ENCODE measurements at regions not wholly inside any gene's neighbourhood (a gene's known extent, or its start where the extent isn't known, plus 50 kb on each side); places are given as distances from the start of the nearest gene placed in this dataset.

DNA sequence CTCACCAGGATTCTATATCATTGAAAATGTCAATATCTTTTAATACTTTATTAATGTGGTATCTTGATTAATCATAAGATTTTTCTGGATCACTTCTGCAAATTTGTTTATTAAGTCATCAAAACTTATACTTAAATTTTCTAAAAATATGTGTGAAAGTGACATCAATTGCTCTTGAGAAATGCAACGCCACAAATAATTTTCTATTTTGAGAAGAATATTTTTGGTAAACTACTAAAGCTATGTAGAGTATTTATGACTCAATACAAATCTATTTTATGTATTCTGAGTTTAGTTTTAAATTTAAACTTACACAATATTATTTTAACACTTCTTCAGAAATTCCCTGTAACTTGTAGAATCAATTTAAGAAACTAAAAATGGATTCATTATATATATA lies 263.3 kb downstream of the RASSF9 start:
- TF ChIP-seq, protein P1, sequence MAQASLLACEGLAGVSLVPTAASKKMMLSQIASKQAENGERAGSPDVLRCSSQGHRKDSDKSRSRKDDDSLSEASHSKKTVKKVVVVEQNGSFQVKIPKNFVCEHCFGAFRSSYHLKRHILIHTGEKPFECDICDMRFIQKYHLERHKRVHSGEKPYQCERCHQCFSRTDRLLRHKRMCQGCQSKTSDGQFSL (CRISPR knock-in tag; IDR thresholded peaks at IDR 0.05) = no peak
- TF ChIP-seq, protein P1 (tag; IDR thresholded peaks at IDR 0.05) = no peak
- no peak for TF ChIP-seq ZNF253 (CRISPR knock-in tag; conservative IDR thresholded peaks at IDR 0.05)
- TF ChIP-seq FOXJ3 (CRISPR knock-in tag; IDR thresholded peaks at IDR 0.05) = no peak
- no peak for TF ChIP-seq ZNF699 (CRISPR knock-in tag; IDR thresholded peaks at IDR 0.05; ENCODE audit: insufficient replicate concordance)
- TF ChIP-seq, protein P2, sequence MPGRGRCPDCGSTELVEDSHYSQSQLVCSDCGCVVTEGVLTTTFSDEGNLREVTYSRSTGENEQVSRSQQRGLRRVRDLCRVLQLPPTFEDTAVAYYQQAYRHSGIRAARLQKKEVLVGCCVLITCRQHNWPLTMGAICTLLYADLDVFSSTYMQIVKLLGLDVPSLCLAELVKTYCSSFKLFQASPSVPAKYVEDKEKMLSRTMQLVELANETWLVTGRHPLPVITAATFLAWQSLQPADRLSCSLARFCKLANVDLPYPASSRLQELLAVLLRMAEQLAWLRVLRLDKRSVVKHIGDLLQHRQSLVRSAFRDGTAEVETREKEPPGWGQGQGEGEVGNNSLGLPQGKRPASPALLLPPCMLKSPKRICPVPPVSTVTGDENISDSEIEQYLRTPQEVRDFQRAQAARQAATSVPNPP (IDR thresholded peaks at IDR 0.05; ENCODE audit: borderline replicate concordance, insufficient read depth, insufficient read length) = no peak
- H3K4me2 ChIP-seq (ENCODE audit: insufficient read depth, low read length) = no peak overlapping the region
- no peak overlapping the region for H2AFZ ChIP-seq (ENCODE audit: low read depth, low read length)
- in situ Hi-C loops (cut with MboI) (no loop called here), intact Hi-C loops (cut with micrococcal nuclease) (no loop called here)
- WGBS (ENCODE audit: insufficient coverage, low coverage, missing lambda C conversion rate) = 0% methylated on average over 1 of the region's 1 CpG
- no peaks in the 10 kb centered on the region for H3K36me3 ChIP-seq (ENCODE audit: control insufficient read depth, insufficient read depth, low read length)
- H3K9me3 ChIP-seq (replicated peaks; ENCODE audit: control insufficient read depth, insufficient read depth, low read depth, low read length) = no peaks in the 10 kb centered on the region
- ATAC-seq (no peak), FAIRE-seq (no peak), DNase-seq (ENCODE audit: extremely low read depth in 1 of 4, low spot score in 3 of 4) (no peak)
- no peaks in the 10 kb centered on the region for H3K79me2 ChIP-seq (ENCODE audit: control insufficient read depth, insufficient read depth, low read length)
- no peaks in the 10 kb centered on the region for H3K27me3 ChIP-seq (ENCODE audit: control insufficient read depth in 2 of 2, insufficient read depth in 2 of 2, low read length in 2 of 2)
- H3K27ac ChIP-seq (ENCODE audit: extremely low read depth, low read depth, low read length) = no peak overlapping the region
- ChIA-PET POLR2A (no interaction called here), CTCF (ENCODE audit: low intra/inter-chr PET ratio) (no interaction called here)
- H3K4me3 ChIP-seq = no peak overlapping the region
- no peak overlapping the region for H3K9ac ChIP-seq (ENCODE audit: insufficient read depth in 1 of 2, low read depth in 2 of 2, low read length in 2 of 2)
- no peaks in the 10 kb centered on the region for H4K20me1 ChIP-seq (replicated peaks; ENCODE audit: control insufficient read depth, insufficient read depth, low read length)
- no TSS peak for BruUV-seq (replicated peaks)
- H3K4me1 ChIP-seq (replicated peaks in 1 of 2; ENCODE audit: control insufficient read depth in 2 of 2, insufficient read depth in 2 of 2, low read length in 2 of 2) = no peaks in the 10 kb centered on the region
- no peaks in the 10 kb centered on the region for H3K9me1 ChIP-seq (ENCODE audit: control insufficient read depth, insufficient read depth, low read length)

Data from K562 (cell line).